GM18909 (cell line): ENCODE measurements at regions not wholly inside any gene's neighbourhood (a gene's known extent, or its start where the extent isn't known, plus 50 kb on each side); places are given as distances from the start of the nearest gene placed in this dataset.
"Not testable (repeated sequence)": the region's sequence is repeated elsewhere in the genome, so short reads cannot be mapped to it uniquely, and the experiment has no call there.

Experiments
- ATAC-seq: cut with Tn5 transposase; IDR thresholded peaks from one replicate; pipeline ENCODE4 v1.9.1; 2021; ENCODE audit warnings: mild to moderate bottlenecking; ENCODE audit not compliant: unreplicated experiment, poor library complexity

DNA sequence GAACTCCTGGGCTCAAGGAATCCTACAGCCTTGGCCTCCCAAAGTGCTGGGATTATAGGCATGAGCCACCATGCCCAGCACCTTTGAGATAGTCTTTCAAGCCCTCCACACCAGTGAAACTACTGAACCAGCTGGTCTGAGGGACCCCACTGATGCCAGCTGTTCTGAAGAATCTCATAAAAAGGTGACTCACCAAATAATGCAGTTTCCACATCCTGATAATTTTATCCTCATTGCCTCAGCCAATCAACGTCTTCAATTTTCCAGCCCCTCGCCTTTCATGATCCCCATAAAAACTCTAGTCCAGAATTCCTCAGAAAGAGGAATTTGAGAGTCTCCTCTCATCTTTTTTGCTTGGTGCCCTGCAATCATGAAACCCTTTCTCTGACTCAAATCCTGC is 1691.6 kb upstream of the LRRTM3 start:
- no peak for ATAC-seq

DNA sequence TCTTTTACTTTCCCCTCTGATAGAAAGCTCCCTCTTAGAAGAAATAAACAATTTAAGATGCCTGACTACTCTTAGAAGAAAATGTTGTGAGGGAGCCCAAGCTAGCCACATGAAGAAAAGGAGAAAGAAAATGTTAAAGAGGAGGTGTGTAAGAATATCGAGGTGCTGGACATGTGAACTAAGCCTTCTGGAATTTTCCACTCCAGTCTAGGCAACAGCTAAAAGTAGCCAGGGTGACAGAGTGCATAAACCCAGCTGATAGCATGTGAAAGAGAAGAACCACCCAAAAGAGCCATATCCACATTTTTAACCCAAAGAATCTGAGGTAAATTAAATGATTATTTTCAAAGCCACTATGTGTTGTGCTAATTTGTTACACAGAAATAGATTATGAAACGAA is 1690.6 kb upstream of the LRRTM3 start:
- ATAC-seq: no peak

DNA sequence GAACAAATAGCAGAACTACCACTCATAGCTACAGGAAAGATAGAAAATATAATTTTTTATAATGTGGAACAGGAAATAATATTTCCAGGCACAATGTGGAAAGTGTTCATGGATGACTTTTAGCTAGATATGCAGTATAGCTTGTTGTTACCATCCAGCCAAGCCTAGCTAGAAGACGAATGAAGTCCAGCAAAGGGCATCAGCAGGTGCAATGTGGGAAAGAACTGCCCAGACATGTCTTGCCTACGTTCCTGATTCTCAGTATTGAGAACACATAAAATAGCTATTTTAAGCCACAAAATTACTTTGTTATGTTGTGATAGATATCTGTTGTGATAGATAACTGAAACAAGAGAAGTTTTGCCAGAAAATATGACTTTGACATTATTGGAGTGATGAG is 1690.0 kb upstream of the LRRTM3 start:
- no peak for ATAC-seq

DNA sequence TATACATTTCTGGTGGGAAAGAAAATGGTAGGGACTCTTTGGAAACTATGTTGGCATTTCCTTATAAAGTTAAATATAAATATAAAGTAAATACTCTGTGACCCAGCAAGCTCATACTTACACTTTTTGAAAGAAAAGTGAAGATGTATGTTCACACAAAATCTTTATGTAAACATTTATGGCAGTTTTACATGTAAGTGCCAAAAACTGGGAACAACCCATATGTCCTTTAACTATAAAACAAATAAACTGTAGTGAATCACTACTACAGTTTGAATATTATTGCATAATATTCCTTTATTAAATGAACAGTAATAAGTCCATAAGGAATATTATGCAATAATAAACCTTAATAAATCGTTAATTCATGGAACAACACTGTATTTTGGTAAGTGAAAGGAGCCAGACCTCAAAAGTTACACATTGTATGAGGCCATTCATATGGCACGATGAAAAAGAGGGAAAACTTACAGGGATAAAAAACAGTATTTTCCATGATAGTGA is 1660.3 kb upstream of the LRRTM3 start:
- ATAC-seq: no peak

DNA sequence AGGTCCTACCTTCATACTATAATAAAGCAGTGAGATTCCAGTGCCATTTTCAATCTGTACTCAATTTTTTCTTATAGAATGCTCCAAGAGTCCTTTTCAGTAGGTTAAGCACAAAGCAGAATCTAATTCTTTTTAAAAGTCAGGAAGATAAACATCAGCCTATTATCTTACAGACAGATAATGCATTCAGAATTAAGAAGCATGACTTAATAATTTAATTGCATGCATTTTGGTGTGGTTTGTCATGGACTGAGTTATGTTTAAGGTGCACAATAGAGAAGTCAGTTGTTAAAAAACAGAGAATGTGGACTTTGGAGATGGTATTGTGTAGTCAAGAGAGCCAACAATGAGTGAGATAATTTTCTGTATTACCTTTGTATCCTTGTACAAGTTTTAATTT is 1656.3 kb upstream of the LRRTM3 start:
- ATAC-seq: not testable (repeated sequence)

DNA sequence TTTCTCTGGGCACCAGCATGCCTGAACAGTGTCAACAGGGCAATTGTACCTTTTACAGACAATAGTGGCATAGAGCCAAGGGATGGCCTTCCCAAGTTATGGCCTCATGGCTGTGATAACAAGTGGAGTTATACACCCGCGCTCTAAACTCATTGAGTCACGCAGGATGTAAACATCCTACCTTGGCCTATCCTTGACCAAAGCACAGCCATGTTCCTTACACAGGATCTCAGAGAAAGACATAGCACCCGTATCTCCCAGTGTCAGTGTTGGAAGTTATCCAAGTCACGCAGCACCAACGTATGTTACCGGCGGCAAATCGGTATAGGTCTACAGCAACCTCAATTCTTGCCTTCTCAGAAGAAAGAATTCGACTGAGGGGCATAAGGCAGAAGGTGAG is 1654.9 kb upstream of the LRRTM3 start:
- ATAC-seq: no peak

DNA sequence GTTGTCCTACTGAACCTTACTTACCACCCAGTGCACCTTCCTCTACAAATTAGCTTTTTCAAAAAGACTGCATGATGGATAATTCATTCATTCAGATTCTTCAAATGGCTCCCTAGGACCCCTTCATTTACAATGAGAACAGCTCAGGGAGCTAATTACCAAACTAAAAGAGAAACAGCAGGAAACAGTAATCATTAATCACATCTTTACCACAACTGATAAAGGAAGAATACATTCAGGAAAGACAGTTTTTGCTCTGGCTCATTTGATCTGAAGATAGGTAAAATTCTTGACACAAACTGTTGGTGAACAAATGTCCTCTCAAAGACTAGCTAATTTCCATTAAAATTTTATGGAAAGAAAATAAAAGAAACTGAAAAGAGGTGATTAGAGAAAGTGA is 1652.7 kb upstream of the LRRTM3 start:
- no peak for ATAC-seq

DNA sequence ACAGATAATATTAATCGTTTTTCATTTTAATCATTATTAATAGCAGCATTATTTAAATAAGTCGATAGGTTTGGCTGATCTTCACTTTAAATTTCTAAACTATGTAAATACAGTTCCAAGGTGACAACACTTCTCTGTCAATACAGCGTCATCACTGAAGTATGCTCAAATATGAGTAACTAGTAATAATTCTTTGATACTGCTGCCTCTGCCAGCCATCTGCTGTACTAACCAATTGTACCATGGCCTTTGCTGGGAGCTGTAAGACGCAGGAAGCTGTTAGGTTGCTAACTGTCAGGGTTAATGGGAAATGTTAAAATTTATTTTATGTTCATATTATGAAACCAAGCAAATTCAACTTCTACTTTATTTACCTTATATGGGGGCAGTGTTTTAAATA is 1650.5 kb upstream of the LRRTM3 start:
- no peak for ATAC-seq

DNA sequence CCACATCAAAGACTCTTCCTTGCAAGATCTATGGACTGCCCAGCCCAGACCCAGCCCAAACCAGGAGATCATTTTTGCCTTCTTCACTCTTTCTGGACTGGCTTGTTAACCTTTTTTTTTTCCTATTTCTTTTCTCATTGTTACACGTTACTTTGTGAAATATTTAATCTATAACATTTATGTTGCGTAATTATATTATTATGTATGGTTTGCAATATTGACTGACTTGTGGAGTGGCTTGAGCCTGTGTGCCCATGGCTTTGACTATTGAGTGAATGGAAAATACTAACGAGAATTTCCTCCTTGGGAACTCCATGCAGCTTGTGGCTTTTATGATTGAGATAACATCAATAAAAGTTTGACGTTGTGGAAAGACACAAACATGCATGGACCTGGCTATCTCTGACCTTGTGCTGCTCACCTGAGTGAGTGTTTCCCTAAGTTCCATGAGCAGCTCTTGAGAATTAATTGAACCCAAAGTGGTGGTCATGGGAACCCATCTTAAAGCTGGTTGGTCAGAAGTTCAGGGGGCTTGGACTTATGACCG is 1641.3 kb upstream of the LRRTM3 start:
- no peak for ATAC-seq

DNA sequence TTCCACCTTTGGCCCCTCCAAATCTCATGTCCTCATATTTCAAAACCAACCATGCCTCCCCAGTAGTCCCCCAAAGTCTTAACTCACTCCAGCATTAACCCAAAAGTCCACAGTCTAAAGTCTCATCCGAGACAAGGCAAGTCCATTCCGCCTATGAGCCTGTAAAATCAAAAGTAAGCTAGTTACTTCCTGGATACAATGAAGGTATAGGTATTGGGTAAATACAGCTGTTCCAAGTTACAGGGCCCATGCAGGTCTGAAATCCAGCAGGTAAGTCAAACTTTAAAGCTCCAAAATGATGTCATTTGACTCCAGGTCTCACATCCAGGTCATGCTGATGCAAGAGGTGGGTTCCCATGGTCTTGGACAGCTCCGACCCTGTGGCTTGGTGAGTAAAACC is 1640.1 kb upstream of the LRRTM3 start:
- ATAC-seq: not testable (repeated sequence)

DNA sequence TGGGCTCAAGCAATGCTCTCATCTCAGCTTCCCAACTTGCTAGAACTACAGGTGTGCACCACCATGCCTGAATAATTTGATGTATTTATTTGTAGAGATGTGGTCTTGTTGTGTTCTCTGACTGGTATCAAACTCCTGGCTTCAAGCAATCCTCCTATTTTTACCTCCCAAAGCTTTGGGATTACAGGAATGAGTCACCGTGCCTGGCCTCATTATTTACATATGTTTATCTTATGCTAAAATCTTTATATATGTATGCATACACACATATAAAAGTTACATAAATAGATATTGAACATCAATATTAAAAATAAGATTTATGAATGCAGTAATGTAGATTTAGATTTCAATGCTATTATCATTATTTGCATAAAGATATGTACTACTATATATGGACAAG is 1634.5 kb upstream of the LRRTM3 start:
- ATAC-seq: no peak

DNA sequence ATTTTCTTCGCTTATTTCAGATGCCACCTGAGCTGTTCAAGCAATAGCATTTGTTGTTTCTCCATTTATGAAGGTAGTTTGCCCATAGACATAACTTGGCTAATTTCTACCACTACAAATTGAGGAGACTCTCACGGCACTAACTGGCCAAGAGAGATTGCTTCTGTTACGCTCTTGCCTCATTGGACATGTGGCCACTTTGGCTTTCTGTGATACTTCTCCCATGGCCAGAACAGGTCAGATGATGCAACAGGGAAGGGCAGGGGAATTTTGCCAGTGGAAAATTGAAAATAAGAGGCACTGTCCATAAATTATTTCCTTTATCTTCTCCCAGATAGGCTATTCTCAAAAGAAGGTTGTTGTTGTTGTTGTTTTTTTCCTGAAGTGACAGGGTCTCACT is 1633.3 kb upstream of the LRRTM3 start:
- no peak for ATAC-seq

DNA sequence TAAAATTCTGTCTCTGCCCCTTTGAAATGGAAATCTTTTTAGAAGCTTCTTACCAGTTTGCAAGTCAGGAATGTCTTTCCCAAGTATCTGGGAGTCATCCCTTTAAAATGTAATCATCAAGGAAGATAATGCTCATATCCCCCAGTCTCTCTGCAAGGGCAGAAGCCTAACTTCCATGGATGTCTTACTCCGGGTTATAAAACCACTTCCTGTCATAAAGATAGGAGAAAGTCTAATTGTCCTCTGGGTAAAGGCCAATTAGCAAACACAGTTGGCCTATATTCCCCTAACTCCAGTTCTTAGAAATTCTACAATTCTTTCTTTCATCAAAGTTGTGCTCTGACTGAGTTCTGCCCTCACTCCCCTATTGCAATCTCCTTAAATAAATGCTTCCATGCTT is 1631.5 kb upstream of the LRRTM3 start:
- ATAC-seq: no peak

DNA sequence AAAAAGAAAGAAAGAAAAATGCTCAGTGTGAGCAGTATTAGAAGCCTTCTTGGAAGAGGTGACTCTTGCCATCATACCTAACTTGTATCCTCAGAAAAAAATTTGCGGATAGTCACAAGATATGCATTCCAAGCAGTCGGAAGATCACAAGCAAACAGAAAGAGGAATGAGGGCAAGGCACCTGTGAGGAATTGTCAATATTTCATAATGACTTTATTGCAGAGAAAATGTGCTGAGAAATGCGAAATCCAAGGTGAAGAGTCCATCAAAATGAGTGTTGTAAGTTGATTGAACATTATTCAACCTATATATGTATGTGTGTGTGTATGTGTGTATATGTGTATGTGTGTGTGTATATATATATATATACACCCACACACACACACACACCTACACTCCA is 1624.7 kb upstream of the LRRTM3 start:
- no peak for ATAC-seq

DNA sequence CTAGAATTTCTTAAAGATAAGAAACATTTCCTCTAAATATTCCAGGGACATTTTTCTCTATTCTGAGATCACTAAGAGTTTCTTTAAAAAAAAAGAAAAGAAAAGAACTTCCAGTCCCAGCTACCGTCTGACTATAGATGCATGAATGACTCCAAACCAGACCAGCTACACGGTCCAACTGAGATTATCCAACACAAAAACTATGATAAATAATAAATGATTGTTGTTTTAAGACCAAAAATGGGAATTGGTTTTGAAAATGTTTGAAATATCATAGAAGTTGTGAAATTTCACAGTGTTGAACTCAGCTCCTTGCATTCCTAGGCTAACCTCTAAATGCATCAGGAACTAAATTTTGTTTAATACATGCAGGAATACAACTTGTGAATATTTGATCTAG is 1619.6 kb upstream of the LRRTM3 start:
- ATAC-seq: no peak

DNA sequence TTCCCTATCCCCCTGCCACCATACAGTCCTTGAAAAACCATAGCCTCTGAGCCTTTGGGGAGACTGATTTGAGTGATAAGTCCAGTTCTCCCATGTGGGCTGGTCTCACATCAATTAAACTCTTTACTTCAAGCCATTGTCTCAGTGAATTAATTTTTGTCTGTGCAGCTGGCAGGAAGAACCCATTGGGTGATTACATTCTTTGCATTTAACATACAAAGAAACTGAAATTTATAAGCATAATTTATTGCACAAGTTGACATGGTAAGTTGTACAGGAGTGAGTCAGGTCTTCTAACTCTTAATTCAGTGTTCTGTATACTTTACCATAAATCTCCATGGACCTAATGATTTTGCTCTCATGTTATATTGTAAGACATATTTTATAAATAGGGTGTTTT is 1613.0 kb upstream of the LRRTM3 start:
- no peak for ATAC-seq

DNA sequence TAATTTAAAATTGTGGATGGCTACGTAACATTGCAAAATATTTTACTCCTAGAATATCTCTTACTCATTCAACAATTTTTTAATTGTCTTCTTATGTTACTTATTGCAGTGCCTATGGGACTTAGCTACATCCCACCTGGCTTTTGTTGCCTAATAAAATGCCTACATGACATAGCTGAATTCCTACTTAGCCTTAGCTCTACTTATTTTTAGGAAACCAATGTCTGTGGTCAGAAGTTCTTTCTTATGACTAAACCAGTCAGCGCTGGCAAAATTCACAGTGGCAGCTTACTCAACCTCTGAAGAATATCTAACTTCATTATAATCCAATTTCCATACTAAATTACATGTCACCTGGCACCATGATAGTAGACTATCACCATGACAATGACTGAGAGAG is 1612.4 kb upstream of the LRRTM3 start:
- no peak for ATAC-seq

DNA sequence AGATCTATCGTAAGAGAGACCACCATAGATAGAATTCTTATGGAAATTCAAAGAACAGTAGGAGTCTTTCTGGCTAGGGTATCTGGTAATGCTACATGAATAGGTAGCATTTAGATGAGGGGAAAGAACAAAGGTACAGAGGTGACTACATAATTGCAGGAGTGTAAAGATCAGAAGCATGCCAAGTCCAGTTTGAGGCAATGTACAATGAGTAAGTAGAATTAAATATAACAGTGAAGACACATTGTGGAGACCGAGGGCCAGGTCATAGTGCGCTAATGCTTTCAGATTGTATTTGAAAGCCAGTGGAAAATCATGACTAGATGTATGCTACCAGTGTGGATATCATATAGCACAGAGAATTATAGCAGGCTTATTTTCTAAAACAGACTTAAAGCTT is 1611.6 kb upstream of the LRRTM3 start:
- ATAC-seq: no peak

DNA sequence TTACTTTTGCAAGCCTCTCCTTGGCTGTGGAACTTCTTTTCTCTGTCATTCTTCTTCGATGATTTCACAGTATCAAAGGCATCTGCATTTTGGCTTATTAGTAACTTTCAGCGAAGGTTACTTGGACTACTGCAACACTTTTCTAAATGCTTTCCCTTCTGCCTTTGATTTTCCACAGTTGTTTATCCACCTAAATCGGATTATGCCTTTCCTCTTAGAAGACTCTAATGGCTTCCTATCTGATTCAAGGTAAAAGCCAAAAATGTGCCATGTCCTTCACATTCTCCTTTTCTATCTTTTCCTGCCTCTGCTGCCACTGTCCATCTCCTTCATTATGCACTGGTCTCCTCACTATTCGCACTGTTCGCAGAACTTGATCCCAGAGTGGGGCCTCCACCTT is 1606.3 kb upstream of the LRRTM3 start:
- no peak for ATAC-seq

DNA sequence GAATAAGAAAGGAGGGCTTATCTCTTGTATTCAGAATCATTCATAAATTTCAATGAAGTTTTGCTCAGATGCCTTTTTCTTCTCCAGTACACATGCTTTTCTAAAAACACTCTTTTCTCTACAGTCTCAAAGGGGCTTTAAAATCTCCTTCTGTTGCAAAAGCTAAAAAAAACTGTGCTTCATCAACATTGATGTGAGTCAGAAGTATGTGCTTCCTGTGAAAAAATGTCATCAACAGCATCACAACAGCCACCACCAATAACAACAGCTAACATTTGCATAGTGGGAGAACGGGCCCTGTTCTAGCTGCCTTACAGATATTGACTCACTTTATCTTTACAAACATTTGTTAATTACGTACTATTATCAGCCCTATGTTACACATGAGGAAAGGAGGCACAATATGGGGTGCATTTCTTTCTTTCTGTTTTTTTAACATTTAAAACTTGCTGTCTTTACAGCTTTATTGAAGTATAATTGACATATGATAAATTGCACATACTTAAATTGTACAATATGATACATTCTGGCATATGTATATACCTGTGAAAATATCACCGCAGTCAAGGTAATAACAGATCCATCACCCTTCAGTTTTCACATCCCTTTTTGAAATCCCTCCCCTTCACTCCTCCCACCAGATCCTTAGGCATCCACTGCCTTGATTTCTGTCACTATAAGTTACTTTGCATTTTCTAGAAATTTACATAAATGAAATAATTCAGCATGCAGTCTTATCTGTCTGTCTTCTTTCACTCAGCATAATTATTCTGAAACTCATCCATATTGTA is 1605.4 kb upstream of the LRRTM3 start:
- no peak for ATAC-seq

DNA sequence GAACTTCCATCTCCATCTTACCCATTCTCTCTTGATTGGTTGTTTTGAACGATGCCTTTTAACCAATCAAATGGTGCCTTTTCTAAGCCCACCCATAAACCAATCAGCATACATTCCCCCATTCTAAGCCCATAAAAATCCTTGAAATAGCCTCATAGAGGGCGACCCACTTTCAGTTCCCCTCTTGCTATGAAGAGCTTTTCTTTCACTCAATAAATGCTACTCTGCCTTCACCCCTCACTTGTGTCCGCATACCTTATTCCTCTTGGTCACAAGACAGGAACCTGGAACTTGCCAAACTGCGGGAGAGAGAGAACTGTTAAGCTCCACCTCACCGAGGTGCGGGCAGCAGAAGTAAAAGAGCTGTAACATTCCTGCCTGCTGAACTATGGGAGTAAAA is 1602.0 kb upstream of the LRRTM3 start:
- no peak for ATAC-seq

DNA sequence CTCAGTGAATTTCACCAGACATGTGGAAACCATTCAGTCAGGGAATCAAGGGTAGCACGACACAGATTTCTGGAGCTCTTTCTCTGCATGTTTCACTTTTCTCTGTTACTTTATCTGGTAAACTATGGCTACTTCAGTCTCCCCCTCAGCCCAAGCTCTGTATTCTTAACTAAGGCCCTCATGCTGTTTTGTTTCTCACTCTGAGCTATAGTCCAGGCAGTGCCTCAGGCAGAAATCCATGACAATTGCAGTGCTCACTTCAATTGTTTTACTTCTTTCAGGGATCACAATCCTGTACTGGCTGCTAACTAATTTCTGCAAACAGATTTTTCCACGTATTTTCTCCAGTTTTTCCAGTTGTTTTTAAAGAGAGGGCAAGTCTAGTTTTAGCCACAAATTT is 1599.9 kb upstream of the LRRTM3 start:
- no peak for ATAC-seq
